HFFc6 (cell line): ENCODE measurements at regions not wholly inside any gene's neighbourhood (a gene's known extent, or its start where the extent isn't known, plus 50 kb on each side); places are given as distances from the start of the nearest gene placed in this dataset.

Experiments used
- DNase-seq: peaks from one replicate; pipeline ENCODE4 v3.0.0-alpha.2; 2018
- H3K27ac Mint-ChIP-seq: 2 replicates; pipeline ENCODE4 v1.8.0; 2020; ENCODE audit warnings: mild to moderate bottlenecking, mixed read lengths
- H3K27me3 Mint-ChIP-seq: 2 replicates; pipeline ENCODE4 v1.8.0; 2021; ENCODE audit warnings: mild to moderate bottlenecking, moderate library complexity, mixed read lengths; ENCODE audit not compliant: insufficient read depth
- H3K36me3 Mint-ChIP-seq: 2 replicates; pipeline ENCODE4 v1.8.0; 2021; ENCODE audit warnings: low read depth, mixed read lengths
- H3K4me1 Mint-ChIP-seq: 2 replicates; pipeline ENCODE4 v1.8.0; 2020; ENCODE audit warnings: low read depth, mixed read lengths
- H3K4me3 Mint-ChIP-seq: 2 replicates; pipeline ENCODE4 v1.8.0; 2020; ENCODE audit warnings: mild to moderate bottlenecking, moderate library complexity, mixed read lengths
- H3K9me3 Mint-ChIP-seq: 2 replicates; pipeline ENCODE4 v1.8.0; 2020; ENCODE audit warnings: mild to moderate bottlenecking, mixed read lengths
- TF ChIP-seq, protein P1 (sequence below): fragments of 200-600 bp; sonication (generic); IDR thresholded peaks from 2 replicates; pipeline ENCODE4 v1.5.0; 2021; ENCODE audit warnings: antibody characterized with exemption, mild to moderate bottlenecking

DNA sequence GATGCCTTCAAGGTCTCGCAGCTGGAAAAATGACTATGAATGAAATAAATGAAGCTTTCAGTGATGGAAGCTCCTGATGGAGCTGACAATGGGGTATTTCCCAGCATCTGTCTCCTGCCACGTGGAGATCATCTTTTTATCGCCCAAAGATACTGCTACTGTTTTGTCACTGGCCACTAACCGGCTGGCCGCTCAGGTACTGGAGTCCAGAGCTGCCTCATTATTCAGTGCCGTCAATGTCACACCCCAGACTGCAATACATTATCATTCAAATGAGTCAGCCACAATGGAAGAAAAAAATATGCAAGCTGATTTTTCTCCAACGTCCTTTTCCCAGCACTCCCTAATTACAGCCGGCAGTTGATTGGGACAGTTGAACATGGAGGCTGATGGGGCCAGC, 280.4 kb downstream of the ZSWIM6 start:
- H3K9me3 Mint-ChIP-seq: no peaks in the 10 kb centered on the region
- peaks cover 21% of the 10 kb centered on the region for H3K27me3 Mint-ChIP-seq
- no peak overlapping the region for H3K27ac Mint-ChIP-seq
- H3K36me3 Mint-ChIP-seq: no peaks in the 10 kb centered on the region
- no peak overlapping the region for H3K4me3 Mint-ChIP-seq
- H3K4me1 Mint-ChIP-seq: peaks cover 12% of the 10 kb centered on the region; the same call in 1 of the 2 replicates
- DNase-seq: no peak
- TF ChIP-seq, protein P1, sequence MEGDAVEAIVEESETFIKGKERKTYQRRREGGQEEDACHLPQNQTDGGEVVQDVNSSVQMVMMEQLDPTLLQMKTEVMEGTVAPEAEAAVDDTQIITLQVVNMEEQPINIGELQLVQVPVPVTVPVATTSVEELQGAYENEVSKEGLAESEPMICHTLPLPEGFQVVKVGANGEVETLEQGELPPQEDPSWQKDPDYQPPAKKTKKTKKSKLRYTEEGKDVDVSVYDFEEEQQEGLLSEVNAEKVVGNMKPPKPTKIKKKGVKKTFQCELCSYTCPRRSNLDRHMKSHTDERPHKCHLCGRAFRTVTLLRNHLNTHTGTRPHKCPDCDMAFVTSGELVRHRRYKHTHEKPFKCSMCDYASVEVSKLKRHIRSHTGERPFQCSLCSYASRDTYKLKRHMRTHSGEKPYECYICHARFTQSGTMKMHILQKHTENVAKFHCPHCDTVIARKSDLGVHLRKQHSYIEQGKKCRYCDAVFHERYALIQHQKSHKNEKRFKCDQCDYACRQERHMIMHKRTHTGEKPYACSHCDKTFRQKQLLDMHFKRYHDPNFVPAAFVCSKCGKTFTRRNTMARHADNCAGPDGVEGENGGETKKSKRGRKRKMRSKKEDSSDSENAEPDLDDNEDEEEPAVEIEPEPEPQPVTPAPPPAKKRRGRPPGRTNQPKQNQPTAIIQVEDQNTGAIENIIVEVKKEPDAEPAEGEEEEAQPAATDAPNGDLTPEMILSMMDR: no peak

DNA sequence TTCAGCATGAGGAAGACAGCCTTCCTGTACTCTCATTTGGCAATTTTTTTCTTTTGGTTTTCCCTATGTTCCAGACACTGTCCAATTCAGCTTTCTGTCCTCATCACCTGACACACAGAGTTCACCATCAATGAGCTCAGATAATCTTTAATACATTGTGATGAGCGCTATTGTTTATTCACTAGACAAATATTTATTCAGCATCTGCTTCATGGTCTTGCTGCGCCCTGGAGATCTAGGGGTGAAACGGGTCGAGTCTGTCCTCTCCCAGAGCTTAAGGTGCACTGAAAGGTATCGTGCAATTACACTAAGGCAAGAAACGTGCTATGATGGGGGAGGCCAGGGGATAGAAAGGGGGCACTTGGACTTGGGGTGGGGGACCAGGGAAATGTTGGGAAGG, 281.6 kb downstream of the ZSWIM6 start:
- H3K4me1 Mint-ChIP-seq: peaks cover 12% of the 10 kb centered on the region; the same call in 1 of the 2 replicates
- H3K36me3 Mint-ChIP-seq: no peaks in the 10 kb centered on the region
- DNase-seq: no peak
- TF ChIP-seq, protein P1: no peak
- H3K9me3 Mint-ChIP-seq: no peaks in the 10 kb centered on the region
- peaks cover 22% of the 10 kb centered on the region for H3K27me3 Mint-ChIP-seq
- H3K27ac Mint-ChIP-seq: no peak overlapping the region
- H3K4me3 Mint-ChIP-seq: no peak overlapping the region

DNA sequence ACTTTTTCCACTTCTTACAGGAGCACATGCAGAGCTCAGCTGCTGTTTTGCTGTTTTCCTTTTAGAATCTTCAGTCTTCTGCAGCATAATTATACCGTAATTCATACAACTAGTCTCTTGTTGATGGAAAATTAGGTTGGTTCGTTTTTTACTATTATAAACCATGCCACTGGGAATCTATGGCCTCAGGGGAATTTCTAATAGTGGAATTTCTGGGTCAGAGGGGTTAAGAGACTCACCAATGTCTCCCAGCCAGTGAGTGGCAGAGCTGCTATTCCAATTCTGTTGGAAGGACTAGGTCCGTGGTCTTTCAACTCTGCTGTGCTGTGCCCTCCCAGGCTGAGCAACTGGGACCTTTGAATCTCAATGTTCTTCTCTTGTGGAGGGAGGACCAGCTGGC, 282.5 kb downstream of the ZSWIM6 start:
- peaks cover 12% of the 10 kb centered on the region; the same call in 1 of the 2 replicates for H3K4me1 Mint-ChIP-seq
- TF ChIP-seq, protein P1: no peak
- peaks cover 19% of the 10 kb centered on the region for H3K27me3 Mint-ChIP-seq
- H3K36me3 Mint-ChIP-seq: no peaks in the 10 kb centered on the region
- H3K4me3 Mint-ChIP-seq: no peak overlapping the region
- no peak overlapping the region for H3K27ac Mint-ChIP-seq
- DNase-seq: peak; percentile 11
- H3K9me3 Mint-ChIP-seq: no peaks in the 10 kb centered on the region

DNA sequence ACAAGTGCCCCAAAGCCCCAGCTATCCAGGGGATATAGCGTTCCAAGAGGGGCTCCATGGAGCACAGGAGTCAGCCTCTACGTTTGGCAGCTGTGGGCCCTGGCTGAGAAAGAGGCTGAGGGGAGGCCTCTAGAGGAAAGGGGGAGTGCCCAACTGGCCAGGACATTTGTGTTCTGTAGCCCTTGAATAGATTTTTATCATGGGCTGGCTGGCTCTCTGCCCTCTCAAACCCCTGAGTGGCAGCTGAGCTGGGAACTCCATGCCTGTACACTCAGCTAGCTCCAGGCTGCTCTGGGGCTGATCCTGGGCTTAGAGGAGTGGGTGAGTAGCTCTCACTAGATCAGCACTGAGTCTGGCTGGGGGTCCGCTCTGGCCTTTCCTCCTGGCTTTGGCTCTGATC, 285.0 kb downstream of the ZSWIM6 start:
- Mint-ChIP-seq H3K4me1 (peaks cover 15% of the 10 kb centered on the region), H3K27me3 (peaks cover 11% of the 10 kb centered on the region), H3K27ac (no peak overlapping the region), H3K36me3 (no peaks in the 10 kb centered on the region), H3K4me3 (no peak overlapping the region), H3K9me3 (no peaks in the 10 kb centered on the region)
- TF ChIP-seq, protein P1: no peak
- no peak for DNase-seq

DNA sequence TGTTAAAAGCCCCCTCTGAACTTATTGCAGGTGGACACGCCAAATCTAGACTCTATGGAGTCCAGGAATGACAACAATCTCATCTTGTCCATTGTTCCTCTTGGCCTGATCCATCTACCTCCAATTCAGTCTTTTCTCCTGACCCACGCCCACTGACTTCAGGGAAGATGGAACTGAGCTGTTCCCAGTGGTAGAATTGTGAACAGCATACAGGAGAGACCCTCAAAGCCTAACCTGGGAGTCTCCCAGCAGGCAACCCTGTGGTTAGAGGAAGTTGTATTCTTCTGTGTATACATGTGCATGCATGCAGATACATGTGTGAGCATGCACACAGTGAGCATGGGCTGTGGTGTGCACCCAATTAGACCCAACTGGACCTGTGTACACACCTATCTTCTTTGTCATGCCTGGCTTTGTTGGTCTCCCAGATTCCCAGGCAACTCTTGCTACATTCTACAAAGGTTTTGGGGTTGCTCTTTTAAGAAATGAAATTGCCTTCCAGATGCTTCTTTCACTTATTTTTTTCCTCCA, 286.0 kb downstream of the ZSWIM6 start:
- H3K27ac Mint-ChIP-seq: no peak overlapping the region

More for the DNA sequence above, 286.0 kb downstream of the ZSWIM6 start:
- Mint-ChIP-seq H3K36me3 (no peaks in the 10 kb centered on the region), H3K4me1 (peaks cover 24% of the 10 kb centered on the region), H3K9me3 (no peaks in the 10 kb centered on the region), H3K27me3 (peaks cover 16% of the 10 kb centered on the region), H3K4me3 (no peak overlapping the region)
- no peak for DNase-seq
- TF ChIP-seq, protein P1: peak; percentile 18; the same call in 1 of the 2 replicates
